ENCODE measurements at regions not wholly inside any gene's neighbourhood (a gene's known extent, or its start where the extent isn't known, plus 50 kb on each side); places are given as distances from the start of the nearest gene placed in this dataset.

DNA sequence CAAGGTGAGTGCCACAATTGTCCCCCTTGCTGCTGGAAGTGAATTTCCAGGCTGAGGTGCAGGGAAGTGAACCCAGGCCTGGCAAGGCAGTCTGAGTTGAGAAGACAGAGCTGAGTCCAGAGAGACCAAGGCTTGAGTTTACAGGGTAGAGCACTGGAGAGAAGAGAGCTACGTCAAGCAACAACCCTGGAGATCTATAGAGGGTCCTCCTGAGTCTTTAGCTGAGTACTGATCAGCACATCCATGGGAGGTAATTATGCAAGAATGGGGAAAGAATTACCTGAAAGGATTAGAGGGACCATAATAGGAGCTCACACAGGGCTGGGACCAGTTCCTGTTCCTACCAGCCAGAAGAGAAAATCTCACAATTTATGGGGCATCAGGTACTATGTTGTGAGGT lies 190.7 kb downstream of the NEDD1 start:
- Histone ChIP-seq H3K4ac (ENCODE audit: low read depth, low read length) (no peak overlapping the region), H2BK5ac (ENCODE audit: low read length) (no peak overlapping the region), H2BK15ac (replicated peaks; ENCODE audit: low read depth) (no peak overlapping the region), H3K9ac (ENCODE audit: low read length) (no peak overlapping the region), H3K23ac (ENCODE audit: low read length) (no peak overlapping the region), H3K36me3 (ENCODE audit: control insufficient read depth, insufficient read depth, low read length) (no peaks in the 10 kb centered on the region), H4K5ac (ENCODE audit: low read length) (no peak overlapping the region), H3K4me3 (ENCODE audit: low read length) (no peak overlapping the region), H3K18ac (ENCODE audit: low read length) (no peak overlapping the region), H2AK5ac (ENCODE audit: low read length) (no peak overlapping the region), H3K56ac (ENCODE audit: low read length) (no peak overlapping the region), H3K4me2 (ENCODE audit: low read length) (no peak overlapping the region), H3K79me2 (ENCODE audit: control insufficient read depth, insufficient read depth, low read length) (no peaks in the 10 kb centered on the region), H4K8ac (ENCODE audit: low read depth, low read length) (no peak overlapping the region), H3K27ac (ENCODE audit: low read depth, low read length) (no peak overlapping the region), H3K4me1 (ENCODE audit: control insufficient read depth, low read depth, low read length) (peaks cover 3% of the 10 kb centered on the region), H3K79me1 (ENCODE audit: low read length) (no peaks in the 10 kb centered on the region), H3K27me3 (ENCODE audit: insufficient read depth, low read length, poor library complexity) (no peaks in the 10 kb centered on the region), H2BK120ac (ENCODE audit: low read depth, low read length) (no peak overlapping the region)
- DNase-seq = peak; percentile 49
- no CpG with 5 or more reads among the region's 1 CpG for WGBS (ENCODE audit: extremely low coverage, insufficient coverage, low lambda C conversion rate)

DNA sequence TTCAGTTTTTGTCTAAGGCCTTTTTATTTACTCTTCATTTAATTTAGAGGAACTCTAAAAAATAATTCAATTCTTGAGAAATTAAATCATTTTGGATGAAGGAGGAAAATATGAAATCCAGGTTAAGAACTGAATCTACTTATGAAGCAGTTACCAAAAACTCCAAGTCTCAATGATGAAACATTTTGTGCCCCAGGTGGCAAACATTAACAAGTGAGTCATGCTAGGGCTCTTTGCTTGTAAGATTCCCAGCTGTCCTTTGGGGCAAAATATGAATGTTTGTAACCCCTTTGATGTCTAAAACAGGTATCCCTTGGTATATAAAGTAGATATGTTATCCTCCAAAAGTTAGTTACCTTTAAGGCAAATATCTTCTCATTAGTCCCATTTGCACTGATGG lies 202.4 kb downstream of the NEDD1 start:
- Histone ChIP-seq H3K9ac (ENCODE audit: low read length) (no peak overlapping the region), H3K27ac (ENCODE audit: low read depth, low read length) (no peak overlapping the region), H3K4me2 (ENCODE audit: low read length) (no peak overlapping the region), H4K5ac (ENCODE audit: low read length) (no peak overlapping the region), H3K79me1 (ENCODE audit: low read length) (no peaks in the 10 kb centered on the region), H3K18ac (ENCODE audit: low read length) (no peak overlapping the region), H2AK5ac (ENCODE audit: low read length) (no peak overlapping the region), H3K4ac (ENCODE audit: low read depth, low read length) (no peak overlapping the region), H3K4me1 (ENCODE audit: control insufficient read depth, low read depth, low read length) (no peaks in the 10 kb centered on the region), H4K8ac (ENCODE audit: low read depth, low read length) (no peak overlapping the region), H3K56ac (ENCODE audit: low read length) (no peak overlapping the region), H3K27me3 (ENCODE audit: insufficient read depth, low read length, poor library complexity) (no peaks in the 10 kb centered on the region), H2BK120ac (ENCODE audit: low read depth, low read length) (no peak overlapping the region), H3K79me2 (ENCODE audit: control insufficient read depth, insufficient read depth, low read length) (no peaks in the 10 kb centered on the region), H3K4me3 (ENCODE audit: low read length) (no peak overlapping the region), H2BK5ac (ENCODE audit: low read length) (no peak overlapping the region), H3K23ac (ENCODE audit: low read length) (no peak overlapping the region), H2BK15ac (replicated peaks; ENCODE audit: low read depth) (no peak overlapping the region), H3K36me3 (ENCODE audit: control insufficient read depth, insufficient read depth, low read length) (no peaks in the 10 kb centered on the region)
- DNase-seq = no peak

DNA sequence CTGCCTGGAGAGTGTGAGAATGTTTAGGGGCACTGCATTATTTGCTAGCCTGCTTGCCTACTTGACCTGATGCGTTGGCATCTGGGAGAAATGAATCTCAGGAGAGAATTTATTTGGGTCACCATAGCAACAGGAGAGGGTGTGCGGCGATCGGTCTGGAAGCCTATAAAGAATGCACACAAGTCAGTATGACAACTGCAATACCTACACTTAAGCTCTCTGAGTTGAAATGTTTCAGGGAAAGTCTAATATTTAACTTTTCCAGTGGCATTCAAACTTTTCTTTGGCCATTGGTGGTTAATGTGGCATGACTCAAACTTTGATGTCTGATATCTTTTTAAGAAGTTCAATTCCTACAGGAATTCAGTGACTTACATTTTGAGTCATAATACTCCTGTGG lies 205.1 kb downstream of the NEDD1 start:
- Histone ChIP-seq H3K4me2 (ENCODE audit: low read length) (no peak overlapping the region), H4K5ac (ENCODE audit: low read length) (no peak overlapping the region), H2AK5ac (ENCODE audit: low read length) (no peak overlapping the region), H3K4ac (ENCODE audit: low read depth, low read length) (no peak overlapping the region), H3K18ac (ENCODE audit: low read length) (no peak overlapping the region), H3K27ac (ENCODE audit: low read depth, low read length) (no peak overlapping the region), H3K79me1 (ENCODE audit: low read length) (no peaks in the 10 kb centered on the region), H3K4me1 (ENCODE audit: control insufficient read depth, low read depth, low read length) (no peaks in the 10 kb centered on the region), H3K56ac (ENCODE audit: low read length) (no peak overlapping the region), H3K9ac (ENCODE audit: low read length) (no peak overlapping the region), H4K8ac (ENCODE audit: low read depth, low read length) (no peak overlapping the region), H3K36me3 (ENCODE audit: control insufficient read depth, insufficient read depth, low read length) (no peaks in the 10 kb centered on the region), H2BK5ac (ENCODE audit: low read length) (no peak overlapping the region), H3K23ac (ENCODE audit: low read length) (no peak overlapping the region), H2BK15ac (replicated peaks; ENCODE audit: low read depth) (no peak overlapping the region), H3K4me3 (ENCODE audit: low read length) (no peak overlapping the region), H3K27me3 (ENCODE audit: insufficient read depth, low read length, poor library complexity) (no peaks in the 10 kb centered on the region), H2BK120ac (ENCODE audit: low read depth, low read length) (no peak overlapping the region), H3K79me2 (ENCODE audit: control insufficient read depth, insufficient read depth, low read length) (no peaks in the 10 kb centered on the region)
- no peak for DNase-seq
- WGBS (ENCODE audit: extremely low coverage, insufficient coverage, low lambda C conversion rate) = no CpG with 5 or more reads among the region's 4 CpGs

GRCh38 chr12:97118796-97119375 lies 211.8 kb downstream of the NEDD1 start:
- WGBS (ENCODE audit: extremely low coverage, insufficient coverage, low lambda C conversion rate) = no CpG with 5 or more reads among the region's 8 CpGs
- no peaks in the 10 kb centered on the region for H3K79me2 ChIP-seq (ENCODE audit: control insufficient read depth, insufficient read depth, low read length)

GRCh38 chr12:97127061-97127460 lies 220.0 kb downstream of the NEDD1 start:
- no peak overlapping the region for H2AK5ac ChIP-seq (ENCODE audit: low read length)
- H3K79me2 ChIP-seq (ENCODE audit: control insufficient read depth, insufficient read depth, low read length) = no peaks in the 10 kb centered on the region
- no peak overlapping the region for H3K56ac ChIP-seq (ENCODE audit: low read length)
- H3K4me1 ChIP-seq (ENCODE audit: control insufficient read depth, low read depth, low read length) = peaks cover 8% of the 10 kb centered on the region
- no peak overlapping the region for H3K18ac ChIP-seq (ENCODE audit: low read length)
- no peaks in the 10 kb centered on the region for H3K36me3 ChIP-seq (ENCODE audit: control insufficient read depth, insufficient read depth, low read length)
- WGBS (ENCODE audit: extremely low coverage, insufficient coverage, low lambda C conversion rate) = no CpG with 5 or more reads among the region's 2 CpGs
- H3K9ac ChIP-seq (ENCODE audit: low read length) = no peak overlapping the region
- no peak overlapping the region for H4K5ac ChIP-seq (ENCODE audit: low read length)
- no peak overlapping the region for H4K8ac ChIP-seq (ENCODE audit: low read depth, low read length)
- no peaks in the 10 kb centered on the region for H3K79me1 ChIP-seq (ENCODE audit: low read length)
- no peak overlapping the region for H2BK15ac ChIP-seq (replicated peaks; ENCODE audit: low read depth)
- no peak overlapping the region for H3K4ac ChIP-seq (ENCODE audit: low read depth, low read length)
- no peak overlapping the region for H2BK120ac ChIP-seq (ENCODE audit: low read depth, low read length)
- no peak overlapping the region for H3K23ac ChIP-seq (ENCODE audit: low read length)
- no peak overlapping the region for H3K4me2 ChIP-seq (ENCODE audit: low read length)
- peak; percentile 76 for DNase-seq
- H3K4me3 ChIP-seq (ENCODE audit: low read length) = no peak overlapping the region
- no peak overlapping the region for H2BK5ac ChIP-seq (ENCODE audit: low read length)
- H3K27ac ChIP-seq (ENCODE audit: low read depth, low read length) = no peak overlapping the region
- H3K27me3 ChIP-seq (ENCODE audit: insufficient read depth, low read length, poor library complexity) = no peaks in the 10 kb centered on the region

More at GRCh38 chr12:97118796-97119375, 211.8 kb downstream of the NEDD1 start:
- Histone ChIP-seq H4K8ac (ENCODE audit: low read depth, low read length) (no peak overlapping the region), H3K27me3 (ENCODE audit: insufficient read depth, low read length, poor library complexity) (no peaks in the 10 kb centered on the region), H3K36me3 (ENCODE audit: control insufficient read depth, insufficient read depth, low read length) (no peaks in the 10 kb centered on the region), H2BK15ac (replicated peaks; ENCODE audit: low read depth) (no peak overlapping the region), H3K79me1 (ENCODE audit: low read length) (no peaks in the 10 kb centered on the region), H3K9ac (ENCODE audit: low read length) (no peak overlapping the region), H3K4me1 (ENCODE audit: control insufficient read depth, low read depth, low read length) (no peaks in the 10 kb centered on the region), H2BK120ac (ENCODE audit: low read depth, low read length) (no peak overlapping the region), H3K23ac (ENCODE audit: low read length) (no peak overlapping the region), H4K5ac (ENCODE audit: low read length) (no peak overlapping the region), H3K27ac (ENCODE audit: low read depth, low read length) (no peak overlapping the region), H2AK5ac (ENCODE audit: low read length) (no peak overlapping the region), H3K4me3 (ENCODE audit: low read length) (no peak overlapping the region), H3K4ac (ENCODE audit: low read depth, low read length) (no peak overlapping the region), H3K56ac (ENCODE audit: low read length) (no peak overlapping the region), H3K18ac (ENCODE audit: low read length) (no peak overlapping the region), H2BK5ac (ENCODE audit: low read length) (no peak overlapping the region), H3K4me2 (ENCODE audit: low read length) (no peak overlapping the region)
- no peak for DNase-seq

DNA sequence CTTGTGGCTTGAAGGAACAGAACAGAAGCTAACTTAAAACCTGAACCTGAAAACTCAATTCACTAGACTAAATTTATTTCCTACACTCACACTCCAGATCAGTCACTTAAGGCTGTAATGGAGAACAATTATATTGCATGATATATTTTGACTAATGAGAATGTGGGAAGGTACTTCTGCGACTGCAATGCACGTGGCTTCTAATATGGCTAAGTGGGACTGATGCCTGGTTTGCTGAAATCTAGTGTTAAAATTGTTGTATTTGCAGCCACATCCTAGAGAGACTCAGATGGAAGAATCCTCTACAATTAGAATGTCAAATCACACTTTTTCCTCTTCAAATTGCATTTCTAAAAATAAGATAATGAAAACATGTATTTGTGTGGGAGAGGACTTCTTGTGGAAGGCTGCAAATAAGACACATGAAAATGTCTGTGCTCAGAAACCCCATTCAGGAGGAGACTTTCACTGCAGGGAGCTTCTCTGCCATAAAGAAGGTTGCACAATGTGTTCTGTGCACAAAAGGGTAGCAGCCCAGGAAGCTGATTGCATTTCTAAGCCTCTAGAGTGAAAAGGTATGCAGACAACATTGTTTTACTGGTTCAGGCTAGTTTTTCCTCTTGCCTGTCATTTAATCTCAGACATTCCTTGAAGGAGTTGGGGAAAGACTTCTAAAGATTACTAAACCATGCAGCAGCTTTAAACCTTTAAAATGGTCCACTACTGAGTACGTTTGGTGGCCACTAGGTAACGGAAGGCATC lies 224.3 kb downstream of the NEDD1 start:
- H2AK5ac ChIP-seq (ENCODE audit: low read length) = no peak overlapping the region
- no peak overlapping the region for H3K4me2 ChIP-seq (ENCODE audit: low read length)
- H3K18ac ChIP-seq (ENCODE audit: low read length) = peak overlapping the region; percentile 39
- H3K4me1 ChIP-seq (ENCODE audit: control insufficient read depth, low read depth, low read length) = peaks cover 8% of the 10 kb centered on the region
- peak overlapping the region; percentile 63 for H3K27ac ChIP-seq (ENCODE audit: low read depth, low read length)
- no peak overlapping the region for H2BK120ac ChIP-seq (ENCODE audit: low read depth, low read length)
- H2BK15ac ChIP-seq (replicated peaks; ENCODE audit: low read depth) = peak overlapping the region; percentile 19
- no peak overlapping the region for H2BK5ac ChIP-seq (ENCODE audit: low read length)
- H3K56ac ChIP-seq (ENCODE audit: low read length) = no peak overlapping the region
- H3K4me3 ChIP-seq (ENCODE audit: low read length) = no peak overlapping the region
- no peaks in the 10 kb centered on the region for H3K79me1 ChIP-seq (ENCODE audit: low read length)
- no CpG with 5 or more reads among the region's 4 CpGs for WGBS (ENCODE audit: extremely low coverage, insufficient coverage, low lambda C conversion rate)
- H3K9ac ChIP-seq (ENCODE audit: low read length) = no peak overlapping the region
- H3K36me3 ChIP-seq (ENCODE audit: control insufficient read depth, insufficient read depth, low read length) = no peaks in the 10 kb centered on the region
- H3K23ac ChIP-seq (ENCODE audit: low read length) = no peak overlapping the region
- no peak overlapping the region for H3K4ac ChIP-seq (ENCODE audit: low read depth, low read length)
- H3K27me3 ChIP-seq (ENCODE audit: insufficient read depth, low read length, poor library complexity) = no peaks in the 10 kb centered on the region
- no peak overlapping the region for H4K8ac ChIP-seq (ENCODE audit: low read depth, low read length)
- peak; percentile 86 for DNase-seq
- H3K79me2 ChIP-seq (ENCODE audit: control insufficient read depth, insufficient read depth, low read length) = no peaks in the 10 kb centered on the region
- no peak overlapping the region for H4K5ac ChIP-seq (ENCODE audit: low read length)
